HCT116 (cell line): ENCODE measurements at regions not wholly inside any gene's neighbourhood (a gene's known extent, or its start where the extent isn't known, plus 50 kb on each side); places are given as distances from the start of the nearest gene placed in this dataset.

Experiments used
- ATAC-seq: fragments of 200-7000 bp; cut with Tn5 transposase; 2 replicates; pipeline ENCODE4 v1.9.1; 2020; ENCODE audit warnings: mild to moderate bottlenecking, moderate library complexity
- BruUV-seq: library from RNA; stranded (reverse); fragments of 400-500 nt; replicated peaks from 2 replicates; lab custom pipeline; 2021; lab: Mats Ljungman, UMichigan
- CTCF ChIA-PET: fragments of 300-600 bp; sonication (Branson Sonifier 250); formaldehyde crosslinking; loops from one replicate; lab custom pipeline; 2021; ENCODE audit warnings: antibody characterized with exemption; lab: Charles Lee
- POLR2A ChIA-PET: fragments of 300-600, 350-600 bp; sonication (Branson Sonifier 250); formaldehyde crosslinking; loops from one replicate; lab custom pipeline; 2021; ENCODE audit warnings: antibody characterized with exemption; lab: Charles Lee
- RAD21 ChIA-PET, 2 experiments: fragments of 300-600 bp; sonication (Branson Sonifier 250); formaldehyde crosslinking; loops; one replicate each; lab custom pipeline; 2023; ENCODE audit warnings: low total read pairs in 2 of 2; ENCODE audit not compliant: uncharacterized antibody in 2 of 2, unreplicated experiment in 2 of 2, low non-redundant PET in 1 of 2; lab: Charles Lee
- DNase-seq: peaks from one replicate; pipeline ENCODE4 v3.0.0-alpha.2; 2010; ENCODE audit warnings: low read depth, low spot score
- H2AFZ ChIP-seq: fragments of 200-600 bp; shearing (Covaris generic), sonication (generic); 2 replicates; pipeline ENCODE4 v1.6.1; 2017; ENCODE audit warnings: low read depth, mixed run types, mixed read lengths, antibody characterized with exemption, low read length; ENCODE audit not compliant: poor library complexity, severe bottlenecking
- H3K27ac ChIP-seq: 2 replicates; pipeline ENCODE4 v1.5.1; 2012; ENCODE audit warnings: low read depth, low read length
- H3K27me3 ChIP-seq: fragments of 200-600 bp; sonication (generic); 2 replicates; pipeline ENCODE4 v1.6.1; 2016; ENCODE audit warnings: mixed run types, low read length, mixed read lengths; ENCODE audit not compliant: insufficient read depth
- H3K36me3 ChIP-seq, 2 experiments: fragments of 200-500 bp in 1 of 2; fragments of 200-600 bp in 1 of 2; sonication (Bioruptor generic) in 1 of 2; sonication (generic) in 1 of 2; 2 replicates each; pipeline versions ENCODE4 v1.5.1 to v1.6.1; 2014 to 2016; ENCODE audit warnings: low read length in 2 of 2, inconsistent platforms in 1 of 2, mixed read lengths in 1 of 2, mixed run types in 1 of 2; ENCODE audit not compliant: insufficient read depth in 2 of 2, control insufficient read depth in 1 of 2
- H3K4me1 ChIP-seq, 2 experiments: fragments of 200-600 bp in 1 of 2; sonication (generic) in 1 of 2; 2 replicates each; pipeline versions ENCODE4 v1.5.1 to v1.6.1; 2012 to 2017; ENCODE audit warnings: low read length in 2 of 2, inconsistent platforms in 1 of 2, mild to moderate bottlenecking in 1 of 2, mixed read lengths in 1 of 2, mixed run types in 1 of 2, moderate library complexity in 1 of 2; ENCODE audit not compliant: insufficient read depth in 2 of 2, control insufficient read depth in 1 of 2
- H3K4me2 ChIP-seq: fragments of 200-600 bp; sonication (generic); 2 replicates; pipeline ENCODE4 v1.6.1; 2017; ENCODE audit warnings: mixed run types, low read length, mixed read lengths
- H3K4me3 ChIP-seq, 2 experiments: fragments of 200-600 bp in 1 of 2; sonication (generic) in 1 of 2; replicated peaks in 1 of 2; 2 replicates each; pipeline ENCODE4 v1.5.1; 2011 to 2016; ENCODE audit warnings: low read length in 2 of 2, control low read depth in 1 of 2, low read depth in 1 of 2, mild to moderate bottlenecking in 1 of 2, mixed read lengths in 1 of 2, mixed run types in 1 of 2
- H3K79me2 ChIP-seq: fragments of 200-600 bp; sonication (generic); 2 replicates; pipeline ENCODE4 v1.6.1; 2017; ENCODE audit warnings: mild to moderate bottlenecking, mixed run types, low read length, moderate library complexity, mixed read lengths; ENCODE audit not compliant: insufficient read depth
- H3K9ac ChIP-seq: fragments of 200-600 bp; sonication (generic); 2 replicates; pipeline ENCODE4 v1.6.1; 2016; ENCODE audit warnings: low read length, mixed read lengths
- H3K9me2 ChIP-seq: fragments of 200-600 bp; sonication (generic), shearing (Covaris generic); 2 replicates; pipeline ENCODE4 v1.6.1; 2017; ENCODE audit warnings: mixed run types, mild to moderate bottlenecking, moderate library complexity; ENCODE audit not compliant: insufficient read depth
- H3K9me3 ChIP-seq, 2 experiments: fragments of 200-500 bp in 1 of 2; fragments of 200-600 bp in 1 of 2; sonication (Bioruptor generic) in 1 of 2; sonication (generic) in 1 of 2; 2 replicates each; pipeline ENCODE4 v1.6.1; 2014 to 2017; ENCODE audit warnings: low read length in 2 of 2, mixed read lengths in 2 of 2, inconsistent platforms in 1 of 2, low read depth in 1 of 2, mild to moderate bottlenecking in 1 of 2, mixed run types in 1 of 2, moderate library complexity in 1 of 2; ENCODE audit not compliant: control insufficient read depth in 1 of 2, insufficient read depth in 1 of 2
- H4K20me1 ChIP-seq: fragments of 200-600 bp; sonication (generic), shearing (Covaris generic); 2 replicates; pipeline ENCODE4 v1.6.1; 2017; ENCODE audit warnings: mixed run types, mild to moderate bottlenecking, moderate library complexity; ENCODE audit not compliant: insufficient read depth
- CBX3 ChIP-seq: IDR thresholded peaks from 2 replicates; pipeline ENCODE4 v1.6.1; 2012; ENCODE audit warnings: low read depth
- EGR1 ChIP-seq: IDR thresholded peaks from 2 replicates; pipeline ENCODE4 v1.6.1; 2012; ENCODE audit warnings: low read depth
- ELF1 ChIP-seq: IDR thresholded peaks from 2 replicates; pipeline ENCODE4 v1.6.1; 2012; ENCODE audit warnings: low read depth, borderline replicate concordance
- EZH2 ChIP-seq: fragments of 200-600 bp; sonication (generic); IDR thresholded peaks from 2 replicates; pipeline ENCODE4 v1.6.1; 2017; ENCODE audit warnings: antibody characterized with exemption, mixed run types
- EZH2phosphoT487 ChIP-seq: fragments of 200-600 bp; IDR thresholded peaks from 2 replicates; pipeline ENCODE4 v1.6.1; 2018; ENCODE audit warnings: antibody characterized with exemption, borderline replicate concordance
- JUND ChIP-seq: IDR thresholded peaks from 2 replicates; pipeline ENCODE4 v1.6.1; 2012
- POLR2A ChIP-seq: IDR thresholded peaks from 2 replicates; pipeline ENCODE4 v1.7.0; 2011; ENCODE audit warnings: borderline replicate concordance; ENCODE audit not compliant: insufficient read depth, insufficient read length; ENCODE audit errors: extremely low read depth
- SP1 ChIP-seq: IDR thresholded peaks from 2 replicates; pipeline ENCODE4 v1.6.1; 2012; ENCODE audit warnings: low read depth
- TCF7L2 ChIP-seq: IDR thresholded peaks from 2 replicates; pipeline ENCODE4 v1.7.0; 2011; ENCODE audit warnings: borderline replicate concordance, inconsistent platforms; ENCODE audit not compliant: insufficient read depth, insufficient read length; ENCODE audit errors: extremely low read depth
- YY1 ChIP-seq: IDR thresholded peaks from 2 replicates; pipeline ENCODE4 v1.6.1; 2011; ENCODE audit warnings: low read length, low read depth, moderate library complexity, mild to moderate bottlenecking; ENCODE audit not compliant: insufficient replicate concordance; ENCODE audit errors: extremely low read depth
- intact Hi-C: fragments of 100-400 bp; cut with micrococcal nuclease; formaldehyde crosslinking; loops from 2 replicates; pipeline ENCODE4 v1.10.0; 2022
- TF ChIP-seq, protein P1 (sequence below): IDR thresholded peaks from 2 replicates; pipeline ENCODE4 v1.6.1; 2012
- TF ChIP-seq, protein P2 (sequence below), 3 experiments: fragments of 200-600 bp in 1 of 3; sonication (generic) in 1 of 3; IDR thresholded peaks in 2 of 3; conservative IDR thresholded peaks in 1 of 3; 2 replicates each; pipeline ENCODE4 v1.5.1; 2012 to 2017; ENCODE audit warnings: low read depth in 2 of 3, low read length in 2 of 3, antibody characterized with exemption in 1 of 3, borderline replicate concordance in 1 of 3, control low read depth in 1 of 3, mild to moderate bottlenecking in 1 of 3, mixed read lengths in 1 of 3, mixed run types in 1 of 3, moderate library complexity in 1 of 3; ENCODE audit not compliant: insufficient read depth in 1 of 3
- TF ChIP-seq, protein P3 (sequence below): IDR thresholded peaks from 2 replicates; pipeline ENCODE4 v1.6.1; 2012; ENCODE audit warnings: low read depth

DNA sequence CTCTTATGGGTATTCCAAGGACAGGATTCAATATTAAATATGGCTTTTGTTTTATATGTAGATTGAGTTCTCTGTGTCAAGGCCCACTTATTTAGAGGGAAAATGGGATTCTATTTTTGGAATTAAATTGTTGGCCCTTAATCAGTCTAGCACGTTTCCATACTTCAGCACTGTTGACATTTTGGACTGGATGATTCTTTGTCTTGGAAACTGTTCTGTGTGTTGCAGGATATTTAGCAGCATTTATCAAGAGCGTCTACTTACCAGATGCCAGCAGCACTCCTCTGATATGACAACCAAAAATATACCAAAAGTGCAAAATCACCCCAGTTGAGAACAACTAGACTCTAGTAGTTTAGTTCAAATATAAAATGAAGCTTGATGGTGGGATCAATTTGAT is 1027.0 kb upstream of the COX7C start:
- Histone ChIP-seq H3K36me3 (no peaks in the 10 kb centered on the region), H2AFZ (no peak overlapping the region), H3K4me2 (no peak overlapping the region), H3K9ac (no peak overlapping the region), H3K27ac (no peak overlapping the region), H3K27me3 (no peaks in the 10 kb centered on the region), H3K4me1 (no peaks in the 10 kb centered on the region), H3K9me3 (no peaks in the 10 kb centered on the region), H3K79me2 (no peaks in the 10 kb centered on the region), H3K4me3 (no peak overlapping the region), H3K9me2 (no peaks in the 10 kb centered on the region), H4K20me1 (no peaks in the 10 kb centered on the region)
- TF ChIP-seq ELF1 (no peak), EGR1 (no peak)
- RAD21 ChIA-PET: no interaction called here
- POLR2A ChIA-PET: no interaction called here
- ATAC-seq: no peak
- intact Hi-C loops: no loop called here
- BruUV-seq: no TSS peak
- DNase-seq: no peak
- CTCF ChIA-PET: no interaction called here

DNA sequence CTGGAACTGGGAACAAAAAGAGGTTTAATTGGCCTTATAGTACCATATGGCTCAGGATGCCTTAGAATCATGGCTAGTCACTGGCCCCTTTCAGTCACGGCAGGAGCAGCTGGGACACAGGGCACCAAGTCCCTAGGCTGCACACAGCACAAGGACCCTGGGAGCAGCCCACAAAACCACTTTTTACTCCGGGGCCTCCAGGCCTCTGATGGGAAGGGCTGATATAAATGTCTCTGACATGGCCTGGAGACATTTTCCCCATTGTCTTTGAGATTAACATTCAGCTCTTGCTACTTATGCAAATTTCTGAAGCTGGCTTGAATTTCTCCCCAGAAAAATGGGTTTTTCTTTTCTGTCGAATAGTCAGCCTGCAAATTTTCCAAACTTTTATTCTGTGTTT is 1026.4 kb upstream of the COX7C start:
- no TSS peak for BruUV-seq
- ATAC-seq (no peak), DNase-seq (no peak)
- Histone ChIP-seq H3K9ac (no peak overlapping the region), H4K20me1 (no peaks in the 10 kb centered on the region), H3K9me2 (no peaks in the 10 kb centered on the region), H3K4me2 (no peak overlapping the region), H3K27ac (no peak overlapping the region), H3K36me3 (no peaks in the 10 kb centered on the region), H3K79me2 (no peaks in the 10 kb centered on the region), H3K9me3 (no peaks in the 10 kb centered on the region), H3K4me3 (no peak overlapping the region), H3K27me3 (no peaks in the 10 kb centered on the region), H2AFZ (no peak overlapping the region), H3K4me1 (no peaks in the 10 kb centered on the region)
- intact Hi-C loops: no loop called here
- ChIA-PET POLR2A (no interaction called here), RAD21 (no interaction called here), CTCF (no interaction called here)
- TF ChIP-seq YY1: no peak
- TF ChIP-seq, protein P1, sequence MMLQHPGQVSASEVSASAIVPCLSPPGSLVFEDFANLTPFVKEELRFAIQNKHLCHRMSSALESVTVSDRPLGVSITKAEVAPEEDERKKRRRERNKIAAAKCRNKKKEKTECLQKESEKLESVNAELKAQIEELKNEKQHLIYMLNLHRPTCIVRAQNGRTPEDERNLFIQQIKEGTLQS: no peak
- no peak for TF ChIP-seq JUND
- no peak for TF ChIP-seq EZH2phosphoT487
- no peak for TF ChIP-seq CBX3
- TF ChIP-seq POLR2A: no peak
- TF ChIP-seq, protein P2, sequence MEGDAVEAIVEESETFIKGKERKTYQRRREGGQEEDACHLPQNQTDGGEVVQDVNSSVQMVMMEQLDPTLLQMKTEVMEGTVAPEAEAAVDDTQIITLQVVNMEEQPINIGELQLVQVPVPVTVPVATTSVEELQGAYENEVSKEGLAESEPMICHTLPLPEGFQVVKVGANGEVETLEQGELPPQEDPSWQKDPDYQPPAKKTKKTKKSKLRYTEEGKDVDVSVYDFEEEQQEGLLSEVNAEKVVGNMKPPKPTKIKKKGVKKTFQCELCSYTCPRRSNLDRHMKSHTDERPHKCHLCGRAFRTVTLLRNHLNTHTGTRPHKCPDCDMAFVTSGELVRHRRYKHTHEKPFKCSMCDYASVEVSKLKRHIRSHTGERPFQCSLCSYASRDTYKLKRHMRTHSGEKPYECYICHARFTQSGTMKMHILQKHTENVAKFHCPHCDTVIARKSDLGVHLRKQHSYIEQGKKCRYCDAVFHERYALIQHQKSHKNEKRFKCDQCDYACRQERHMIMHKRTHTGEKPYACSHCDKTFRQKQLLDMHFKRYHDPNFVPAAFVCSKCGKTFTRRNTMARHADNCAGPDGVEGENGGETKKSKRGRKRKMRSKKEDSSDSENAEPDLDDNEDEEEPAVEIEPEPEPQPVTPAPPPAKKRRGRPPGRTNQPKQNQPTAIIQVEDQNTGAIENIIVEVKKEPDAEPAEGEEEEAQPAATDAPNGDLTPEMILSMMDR (IDR thresholded peaks at IDR 0.05 in 2 of 3, conservative IDR thresholded peaks at IDR 0.05 in 1 of 3; ENCODE audit: borderline replicate concordance in 1 of 3, insufficient read depth in 1 of 3, low read depth in 2 of 3, low read length in 2 of 3): no peak
- TF ChIP-seq SP1: no peak
- TF ChIP-seq EGR1: no peak
- no peak for TF ChIP-seq EZH2
- TF ChIP-seq, protein P3, sequence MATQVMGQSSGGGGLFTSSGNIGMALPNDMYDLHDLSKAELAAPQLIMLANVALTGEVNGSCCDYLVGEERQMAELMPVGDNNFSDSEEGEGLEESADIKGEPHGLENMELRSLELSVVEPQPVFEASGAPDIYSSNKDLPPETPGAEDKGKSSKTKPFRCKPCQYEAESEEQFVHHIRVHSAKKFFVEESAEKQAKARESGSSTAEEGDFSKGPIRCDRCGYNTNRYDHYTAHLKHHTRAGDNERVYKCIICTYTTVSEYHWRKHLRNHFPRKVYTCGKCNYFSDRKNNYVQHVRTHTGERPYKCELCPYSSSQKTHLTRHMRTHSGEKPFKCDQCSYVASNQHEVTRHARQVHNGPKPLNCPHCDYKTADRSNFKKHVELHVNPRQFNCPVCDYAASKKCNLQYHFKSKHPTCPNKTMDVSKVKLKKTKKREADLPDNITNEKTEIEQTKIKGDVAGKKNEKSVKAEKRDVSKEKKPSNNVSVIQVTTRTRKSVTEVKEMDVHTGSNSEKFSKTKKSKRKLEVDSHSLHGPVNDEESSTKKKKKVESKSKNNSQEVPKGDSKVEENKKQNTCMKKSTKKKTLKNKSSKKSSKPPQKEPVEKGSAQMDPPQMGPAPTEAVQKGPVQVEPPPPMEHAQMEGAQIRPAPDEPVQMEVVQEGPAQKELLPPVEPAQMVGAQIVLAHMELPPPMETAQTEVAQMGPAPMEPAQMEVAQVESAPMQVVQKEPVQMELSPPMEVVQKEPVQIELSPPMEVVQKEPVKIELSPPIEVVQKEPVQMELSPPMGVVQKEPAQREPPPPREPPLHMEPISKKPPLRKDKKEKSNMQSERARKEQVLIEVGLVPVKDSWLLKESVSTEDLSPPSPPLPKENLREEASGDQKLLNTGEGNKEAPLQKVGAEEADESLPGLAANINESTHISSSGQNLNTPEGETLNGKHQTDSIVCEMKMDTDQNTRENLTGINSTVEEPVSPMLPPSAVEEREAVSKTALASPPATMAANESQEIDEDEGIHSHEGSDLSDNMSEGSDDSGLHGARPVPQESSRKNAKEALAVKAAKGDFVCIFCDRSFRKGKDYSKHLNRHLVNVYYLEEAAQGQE: no peak
- TF ChIP-seq TCF7L2: no peak
